ENCODE measurements at regions not wholly inside any gene's neighbourhood (a gene's known extent, or its start where the extent isn't known, plus 50 kb on each side); places are given as distances from the start of the nearest gene placed in this dataset.

DNA sequence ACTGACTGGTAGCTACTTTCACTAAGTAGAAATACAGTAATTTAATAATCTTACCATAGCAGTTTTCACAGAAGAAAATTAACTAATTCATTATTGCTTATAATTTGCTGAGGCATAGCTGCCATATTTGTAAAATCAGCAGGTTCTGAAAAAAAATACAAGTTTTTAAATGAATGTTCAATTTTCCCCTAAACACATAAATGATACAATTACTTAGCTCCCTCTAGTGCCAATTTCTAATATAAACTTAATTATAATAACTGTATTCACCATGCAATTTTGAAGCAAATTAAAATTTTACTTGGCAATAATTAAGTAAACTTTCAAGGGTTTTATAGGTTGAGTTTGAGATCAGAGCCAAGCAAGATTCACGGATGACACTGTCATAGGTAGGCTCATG is 1321.6 kb upstream of the ACVR2A start:
- ChIA-PET POLR2A (no interaction called here), CTCF (interaction anchor here (0.7 to 1.4 kb wide), 4 partner anchors 10 to 1540 kb away, joined by 3 to 4 read pairs (median 4); no protein-coding TSS in a partner anchor)
- intact Hi-C loops (cut with micrococcal nuclease) = loop anchor here (2.0 to 5.0 kb wide), 2 partner anchors 138 to 211 kb away; no protein-coding TSS in a partner anchor
- BruUV-seq (replicated peaks) = no TSS peak
- H3K9me3 Mint-ChIP-seq (ENCODE audit: unreplicated experiment) = no peaks in the 10 kb centered on the region
- H3K4me3 Mint-ChIP-seq (ENCODE audit: unreplicated experiment) = no peak overlapping the region
- no peak overlapping the region for H3K27ac Mint-ChIP-seq (ENCODE audit: low read depth, unreplicated experiment)
- DNase-seq (ENCODE audit: unreplicated experiment) = peak; percentile 3
- H3K27me3 Mint-ChIP-seq (ENCODE audit: insufficient read depth, unreplicated experiment) = no peaks in the 10 kb centered on the region
- no peaks in the 10 kb centered on the region for H3K36me3 Mint-ChIP-seq (ENCODE audit: insufficient read depth, unreplicated experiment)
- no peaks in the 10 kb centered on the region for H3K4me1 Mint-ChIP-seq (ENCODE audit: insufficient read depth, unreplicated experiment)
- TF ChIP-seq CTCF (IDR thresholded peaks at IDR 0.05; ENCODE audit: unreplicated experiment) = peak; percentile 44

DNA sequence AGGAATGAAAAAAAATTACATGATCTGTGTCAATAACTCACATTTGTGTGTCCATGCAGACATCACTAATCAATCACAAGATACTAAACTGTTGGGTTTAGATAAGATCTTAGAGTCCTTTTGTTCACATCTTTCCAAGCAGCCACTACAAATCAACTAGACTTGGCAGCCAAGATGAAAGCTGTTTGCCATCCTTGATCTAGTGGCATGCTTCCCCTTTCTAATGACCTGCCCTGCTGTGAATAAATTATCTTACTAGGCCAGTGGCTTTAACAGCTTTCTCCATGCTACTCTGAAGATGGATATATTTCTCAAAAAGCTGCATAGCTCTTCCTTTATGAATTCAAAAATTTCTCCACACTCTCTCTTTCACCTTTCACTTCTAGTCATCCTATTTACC is 1338.0 kb upstream of the ACVR2A start:
- H3K9me3 Mint-ChIP-seq (ENCODE audit: unreplicated experiment) = no peaks in the 10 kb centered on the region
- BruUV-seq (replicated peaks) = no TSS peak
- H3K4me1 Mint-ChIP-seq (ENCODE audit: insufficient read depth, unreplicated experiment) = no peaks in the 10 kb centered on the region
- ChIA-PET CTCF (no interaction called here), POLR2A (no interaction called here)
- H3K4me3 Mint-ChIP-seq (ENCODE audit: unreplicated experiment) = no peak overlapping the region
- intact Hi-C loops (cut with micrococcal nuclease) = no loop called here
- H3K27ac Mint-ChIP-seq (ENCODE audit: low read depth, unreplicated experiment) = no peak overlapping the region
- H3K36me3 Mint-ChIP-seq (ENCODE audit: insufficient read depth, unreplicated experiment) = no peaks in the 10 kb centered on the region
- no peak for TF ChIP-seq CTCF (IDR thresholded peaks at IDR 0.05; ENCODE audit: unreplicated experiment)
- no peaks in the 10 kb centered on the region for H3K27me3 Mint-ChIP-seq (ENCODE audit: insufficient read depth, unreplicated experiment)
- DNase-seq (ENCODE audit: unreplicated experiment) = no peak

GRCh38 chr2:146503366-146503765 is 1341.5 kb upstream of the ACVR2A start:
- DNase-seq (ENCODE audit: unreplicated experiment) = no peak
- ChIA-PET POLR2A (interaction anchor here (0.5 kb wide), 2 partner anchors 31 to 928 kb away, joined by 3 to 5 read pairs; no protein-coding TSS in a partner anchor), CTCF (interaction anchor here (0.6 kb wide), 1 partner anchor 42 kb away, joined by 3 read pairs; no protein-coding TSS in a partner anchor)
- no peaks in the 10 kb centered on the region for H3K4me1 Mint-ChIP-seq (ENCODE audit: insufficient read depth, unreplicated experiment)
- H3K9me3 Mint-ChIP-seq (ENCODE audit: unreplicated experiment) = no peaks in the 10 kb centered on the region
- no peaks in the 10 kb centered on the region for H3K36me3 Mint-ChIP-seq (ENCODE audit: insufficient read depth, unreplicated experiment)
- no peaks in the 10 kb centered on the region for H3K27me3 Mint-ChIP-seq (ENCODE audit: insufficient read depth, unreplicated experiment)
- no peak for TF ChIP-seq CTCF (IDR thresholded peaks at IDR 0.05; ENCODE audit: unreplicated experiment)
- no TSS peak for BruUV-seq (replicated peaks)
- intact Hi-C loops (cut with micrococcal nuclease) = no loop called here
- no peak overlapping the region for H3K27ac Mint-ChIP-seq (ENCODE audit: low read depth, unreplicated experiment)
- H3K4me3 Mint-ChIP-seq (ENCODE audit: unreplicated experiment) = no peak overlapping the region

- H3K4me1 Mint-ChIP-seq (ENCODE audit: insufficient read depth, unreplicated experiment) = no peaks in the 10 kb centered on the region
- intact Hi-C loops (cut with micrococcal nuclease) = no loop called here
- no peak for DNase-seq (ENCODE audit: unreplicated experiment)
- H3K27ac Mint-ChIP-seq (ENCODE audit: low read depth, unreplicated experiment) = no peak overlapping the region
- no peak for TF ChIP-seq CTCF (IDR thresholded peaks at IDR 0.05; ENCODE audit: unreplicated experiment)
- no peaks in the 10 kb centered on the region for H3K36me3 Mint-ChIP-seq (ENCODE audit: insufficient read depth, unreplicated experiment)
- no peaks in the 10 kb centered on the region for H3K9me3 Mint-ChIP-seq (ENCODE audit: unreplicated experiment)
- CTCF ChIA-PET = no interaction called here
- BruUV-seq (replicated peaks) = no TSS peak
- no peak overlapping the region for H3K4me3 Mint-ChIP-seq (ENCODE audit: unreplicated experiment)
- POLR2A ChIA-PET = no interaction called here
- H3K27me3 Mint-ChIP-seq (ENCODE audit: insufficient read depth, unreplicated experiment) = no peaks in the 10 kb centered on the region
Measured at GRCh38 chr2:146496248-146496647, 1348.6 kb upstream of the ACVR2A start.

All from MCF 10A (cell line).